ENCODE measurements at regions not wholly inside any gene's neighbourhood (a gene's known extent, or its start where the extent isn't known, plus 50 kb on each side); places are given as distances from the start of the nearest gene placed in this dataset.

- Mint-ChIP-seq H3K9me3 (ENCODE audit: low read depth) (peaks cover 21% of the 10 kb centered on the region), H3K27me3 (no peaks in the 10 kb centered on the region), H3K27ac (no peak overlapping the region), H3K4me1 (ENCODE audit: low read depth) (peaks cover 4% of the 10 kb centered on the region), H3K4me3 (ENCODE audit: low read depth) (no peak overlapping the region), H3K36me3 (ENCODE audit: insufficient read depth) (peaks cover 1% of the 10 kb centered on the region)
- TF ChIP-seq, protein P1, sequence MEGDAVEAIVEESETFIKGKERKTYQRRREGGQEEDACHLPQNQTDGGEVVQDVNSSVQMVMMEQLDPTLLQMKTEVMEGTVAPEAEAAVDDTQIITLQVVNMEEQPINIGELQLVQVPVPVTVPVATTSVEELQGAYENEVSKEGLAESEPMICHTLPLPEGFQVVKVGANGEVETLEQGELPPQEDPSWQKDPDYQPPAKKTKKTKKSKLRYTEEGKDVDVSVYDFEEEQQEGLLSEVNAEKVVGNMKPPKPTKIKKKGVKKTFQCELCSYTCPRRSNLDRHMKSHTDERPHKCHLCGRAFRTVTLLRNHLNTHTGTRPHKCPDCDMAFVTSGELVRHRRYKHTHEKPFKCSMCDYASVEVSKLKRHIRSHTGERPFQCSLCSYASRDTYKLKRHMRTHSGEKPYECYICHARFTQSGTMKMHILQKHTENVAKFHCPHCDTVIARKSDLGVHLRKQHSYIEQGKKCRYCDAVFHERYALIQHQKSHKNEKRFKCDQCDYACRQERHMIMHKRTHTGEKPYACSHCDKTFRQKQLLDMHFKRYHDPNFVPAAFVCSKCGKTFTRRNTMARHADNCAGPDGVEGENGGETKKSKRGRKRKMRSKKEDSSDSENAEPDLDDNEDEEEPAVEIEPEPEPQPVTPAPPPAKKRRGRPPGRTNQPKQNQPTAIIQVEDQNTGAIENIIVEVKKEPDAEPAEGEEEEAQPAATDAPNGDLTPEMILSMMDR (IDR thresholded peaks at IDR 0.05; ENCODE audit: unreplicated experiment): no peak
- DNase-seq (ENCODE audit: low spot score, unreplicated experiment): peak; percentile 5
These were observed 166.7 kb downstream of the DLL1 start for GRCh38 chr6:170124150-170124549.

DNA sequence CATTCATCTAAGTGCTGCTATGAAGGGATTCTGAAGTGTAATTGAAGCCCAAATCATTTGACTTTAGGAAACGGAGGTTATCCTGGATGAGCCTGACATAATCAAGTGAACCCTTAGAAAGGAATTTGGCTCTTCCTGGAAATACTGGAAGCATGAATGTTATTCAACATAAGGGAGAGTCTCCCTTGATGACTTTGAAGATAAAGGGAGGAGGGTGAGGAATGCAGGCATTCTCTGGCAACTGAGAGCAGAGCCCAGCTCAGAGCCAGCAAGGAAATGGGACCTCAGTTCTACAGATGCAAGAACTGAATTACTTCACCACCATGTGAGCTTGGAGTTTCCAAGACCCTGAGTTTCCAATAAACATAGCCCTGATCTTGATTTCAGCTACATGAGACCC, 168.2 kb downstream of the DLL1 start:
- Mint-ChIP-seq H3K4me1 (ENCODE audit: low read depth) (peaks cover 4% of the 10 kb centered on the region), H3K27me3 (no peaks in the 10 kb centered on the region), H3K4me3 (ENCODE audit: low read depth) (no peak overlapping the region), H3K36me3 (ENCODE audit: insufficient read depth) (peaks cover 1% of the 10 kb centered on the region), H3K27ac (no peak overlapping the region), H3K9me3 (ENCODE audit: low read depth) (peaks cover 21% of the 10 kb centered on the region)
- DNase-seq (ENCODE audit: low spot score, unreplicated experiment): no peak
- TF ChIP-seq, protein P1 (IDR thresholded peaks at IDR 0.05; ENCODE audit: unreplicated experiment): no peak

GRCh38 chr6:170117111-170117972, 173.5 kb downstream of the DLL1 start:
- no peak for DNase-seq (ENCODE audit: low spot score, unreplicated experiment)
- Mint-ChIP-seq H3K27ac (peak overlapping the region; percentile 76), H3K9me3 (ENCODE audit: low read depth) (peaks cover 21% of the 10 kb centered on the region), H3K4me3 (ENCODE audit: low read depth) (no peak overlapping the region), H3K4me1 (ENCODE audit: low read depth) (no peaks in the 10 kb centered on the region), H3K27me3 (peaks cover 8% of the 10 kb centered on the region), H3K36me3 (ENCODE audit: insufficient read depth) (peaks cover 1% of the 10 kb centered on the region)
- TF ChIP-seq, protein P1 (IDR thresholded peaks at IDR 0.05; ENCODE audit: unreplicated experiment): no peak

- DNase-seq (ENCODE audit: low spot score, unreplicated experiment): no peak
- H3K4me1 Mint-ChIP-seq (ENCODE audit: low read depth): no peaks in the 10 kb centered on the region
These were observed 174.2 kb downstream of the DLL1 start for GRCh38 chr6:170116636-170117035.

More at GRCh38 chr6:170116636-170117035, 174.2 kb downstream of the DLL1 start:
- Mint-ChIP-seq H3K4me3 (ENCODE audit: low read depth) (no peak overlapping the region), H3K27me3 (peaks cover 8% of the 10 kb centered on the region), H3K36me3 (ENCODE audit: insufficient read depth) (peaks cover 1% of the 10 kb centered on the region), H3K9me3 (ENCODE audit: low read depth) (peaks cover 19% of the 10 kb centered on the region), H3K27ac (no peak overlapping the region)
- TF ChIP-seq, protein P1 (IDR thresholded peaks at IDR 0.05; ENCODE audit: unreplicated experiment): no peak
